Endothelial cell of umbilical vein (primary cell): ENCODE measurements at regions not wholly inside any gene's neighbourhood (a gene's known extent, or its start where the extent isn't known, plus 50 kb on each side); places are given as distances from the start of the nearest gene placed in this dataset.

Experiments used
- BruUV-seq: library from RNA; stranded (reverse); fragments of 400-500 nt; replicated peaks from 2 replicates; lab custom pipeline; 2021; lab: Mats Ljungman, UMichigan
- CTCF ChIA-PET: fragments of 300-600, 350-600 bp; sonication (Branson Sonifier 250); formaldehyde crosslinking; loops from one replicate; lab custom pipeline; 2021; ENCODE audit warnings: antibody characterized with exemption, inconsistent platforms; lab: Charles Lee
- POLR2A ChIA-PET: fragments of 300-600, 350-600 bp; sonication (Branson Sonifier 250); formaldehyde crosslinking; loops from one replicate; lab custom pipeline; 2021; ENCODE audit warnings: antibody characterized with exemption, inconsistent platforms; lab: Charles Lee
- DNase-seq: peaks from one replicate; pipeline ENCODE4 v3.0.0-alpha.2; 2011; ENCODE audit warnings: low read depth, low spot score
- FAIRE-seq: peaks from 2 replicates; lab custom pipeline; 2011; peaks lifted over from hg19 to GRCh38; lab: Jason Lieb, UNC
- H2AFZ ChIP-seq: 2 replicates; pipeline ENCODE4 v1.6.0; 2012; ENCODE audit warnings: low read depth, low read length, control low read depth, inconsistent platforms
- H3K27ac ChIP-seq: 2 replicates; pipeline ENCODE4 v1.5.1; 2011; ENCODE audit warnings: low read depth, mild to moderate bottlenecking, control low read depth, low read length, moderate library complexity; ENCODE audit not compliant: insufficient read depth
- H3K27me3 ChIP-seq, 2 experiments: 2 replicates each; pipeline versions ENCODE4 v1.6.0 to v1.6.1; 2011; ENCODE audit warnings: low read length in 2 of 2, mixed read lengths in 1 of 2; ENCODE audit not compliant: control insufficient read depth in 2 of 2, insufficient read depth in 2 of 2
- H3K36me3 ChIP-seq, 2 experiments: 2 replicates in 1 of 2; 3 replicates in 1 of 2; pipeline ENCODE4 v1.5.1; 2011; ENCODE audit warnings: low read length in 2 of 2, mild to moderate bottlenecking in 1 of 2, moderate library complexity in 1 of 2; ENCODE audit not compliant: control insufficient read depth in 2 of 2, insufficient read depth in 2 of 2; ENCODE audit errors: extremely low read depth in 1 of 2
- H3K4me1 ChIP-seq: 3 replicates; pipeline ENCODE4 v1.5.1; 2011; ENCODE audit warnings: mild to moderate bottlenecking, low read length; ENCODE audit not compliant: control insufficient read depth, insufficient read depth; ENCODE audit errors: extremely low read depth
- H3K4me2 ChIP-seq: 2 replicates; pipeline ENCODE4 v1.6.1; 2011; ENCODE audit warnings: low read length, control low read depth, mixed read lengths; ENCODE audit not compliant: insufficient read depth
- H3K4me3 ChIP-seq, 3 experiments: fragments of 200-600 bp in 1 of 3; sonication (generic), shearing (Covaris generic) in 1 of 3; replicated peaks in 1 of 3; 2 replicates each; pipeline ENCODE4 v1.5.1; 2011 to 2016; ENCODE audit warnings: control low read depth in 3 of 3, low read length in 3 of 3, mild to moderate bottlenecking in 2 of 3, inconsistent platforms in 1 of 3, low read depth in 1 of 3, moderate library complexity in 1 of 3; ENCODE audit not compliant: insufficient read depth in 1 of 3
- H3K79me2 ChIP-seq: 2 replicates; pipeline ENCODE4 v1.6.0; 2012; ENCODE audit warnings: low read length, inconsistent platforms; ENCODE audit not compliant: control insufficient read depth, insufficient read depth
- H3K9ac ChIP-seq: replicated peaks from 2 replicates; pipeline ENCODE3; 2011; ENCODE audit warnings: low read length, control low read depth; ENCODE audit not compliant: insufficient read depth; ENCODE audit errors: extremely low read depth
- H3K9me1 ChIP-seq: replicated peaks from 3 replicates; pipeline ENCODE4 v1.6.0; 2011; ENCODE audit warnings: mild to moderate bottlenecking, low read length; ENCODE audit not compliant: control insufficient read depth, insufficient read depth; ENCODE audit errors: extremely low read depth
- H3K9me3 ChIP-seq: replicated peaks from 2 replicates; pipeline ENCODE4 v1.5.1; 2012; ENCODE audit warnings: low read length, inconsistent platforms; ENCODE audit not compliant: control insufficient read depth, insufficient read depth
- H4K20me1 ChIP-seq: replicated peaks from 2 replicates; pipeline ENCODE3; 2011; ENCODE audit warnings: mild to moderate bottlenecking, low read length; ENCODE audit not compliant: control insufficient read depth, insufficient read depth; ENCODE audit errors: extremely low read depth
- EZH2 ChIP-seq: IDR thresholded peaks from 2 replicates; pipeline ENCODE4 v1.6.1; 2012; ENCODE audit warnings: borderline replicate concordance, low read depth, mild to moderate bottlenecking, moderate library complexity, low read length, inconsistent platforms; ENCODE audit not compliant: severe bottlenecking
- FOS ChIP-seq: IDR thresholded peaks from 2 replicates; pipeline ENCODE4 v1.6.1; 2011; ENCODE audit warnings: mild to moderate bottlenecking, low read length, moderate library complexity, borderline replicate concordance; ENCODE audit not compliant: insufficient read depth
- GATA2 ChIP-seq: IDR thresholded peaks from 2 replicates; pipeline ENCODE4 v1.7.0; 2011; ENCODE audit warnings: low read depth, mild to moderate bottlenecking, moderate library complexity, mixed read lengths, low read length; ENCODE audit not compliant: insufficient read length, insufficient read depth
- JUN ChIP-seq: IDR thresholded peaks from 2 replicates; pipeline ENCODE4 v1.6.1; 2011; ENCODE audit warnings: borderline replicate concordance, low read depth; ENCODE audit not compliant: insufficient read length, insufficient read depth
- MYC ChIP-seq: IDR thresholded peaks from one replicate; pipeline ENCODE4 v1.6.1; 2011; ENCODE audit warnings: mild to moderate bottlenecking, low read depth, low read length
- POLR2A ChIP-seq: IDR thresholded peaks from 2 replicates; pipeline ENCODE4 v1.6.1; 2012; ENCODE audit warnings: low read depth, mild to moderate bottlenecking, control low read depth, low read length
- POLR2AphosphoS5 ChIP-seq: IDR thresholded peaks from 2 replicates; pipeline ENCODE4 v1.6.1; 2012; ENCODE audit warnings: low read depth, mild to moderate bottlenecking, control low read depth, low read length, moderate library complexity; ENCODE audit not compliant: insufficient read depth
- dilution Hi-C: fragments of 300-500 bp; cut with MboI; formaldehyde crosslinking; loops from one replicate; pipeline ENCODE4 v1.15.0; 2019; ENCODE audit warnings: low sequenced_read_pairs; ENCODE audit not compliant: extremely low pct_ligation_motif_present
- intact Hi-C: fragments of 100-400 bp; cut with micrococcal nuclease; formaldehyde crosslinking; loops from one replicate; pipeline ENCODE4 v1.10.0; 2022
- TF ChIP-seq, protein P1 (sequence below): IDR thresholded peaks from 2 replicates; pipeline ENCODE4 v1.6.1; 2011; ENCODE audit not compliant: insufficient read depth, insufficient read length
- TF ChIP-seq, protein P2 (sequence below), 2 donors: IDR thresholded peaks; 1 replicate in 1 of 2; 2 replicates in 1 of 2; pipeline ENCODE4 v1.5.1; 2011; ENCODE audit warnings: low read length in 2 of 2, mild to moderate bottlenecking in 2 of 2, moderate library complexity in 2 of 2, control low read depth in 1 of 2, inconsistent platforms in 1 of 2, low read depth in 1 of 2; ENCODE audit not compliant: insufficient read depth in 1 of 2; ENCODE audit errors: extremely low read depth in 1 of 2

DNA sequence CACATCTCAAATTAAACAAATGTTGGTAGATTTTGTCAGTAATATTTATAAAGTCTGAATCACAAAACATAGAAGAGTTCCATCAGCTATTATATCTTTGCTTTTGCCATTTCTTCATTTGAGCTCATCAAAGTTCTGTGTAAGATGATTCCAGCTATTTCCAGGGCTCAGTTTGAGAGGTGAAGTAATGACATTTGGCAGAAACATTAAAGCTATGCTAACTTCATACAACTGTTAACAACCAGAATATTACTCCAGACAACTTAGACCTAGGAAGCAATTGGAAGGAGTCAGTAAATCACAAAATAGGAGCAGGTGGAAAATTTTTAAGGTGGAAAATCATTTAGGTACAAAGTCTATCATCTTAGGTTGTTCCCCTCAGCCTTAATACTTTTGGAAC is 76.2 kb upstream of the CSNK1A1L start:
- H3K9me3 ChIP-seq: no peaks in the 10 kb centered on the region
- FAIRE-seq (no peak), DNase-seq (no peak)
- TF ChIP-seq POLR2A (no peak), MYC (no peak), FOS (no peak), JUN (no peak), GATA2 (no peak), EZH2 (no peak), POLR2AphosphoS5 (no peak)
- TF ChIP-seq, protein P1, sequence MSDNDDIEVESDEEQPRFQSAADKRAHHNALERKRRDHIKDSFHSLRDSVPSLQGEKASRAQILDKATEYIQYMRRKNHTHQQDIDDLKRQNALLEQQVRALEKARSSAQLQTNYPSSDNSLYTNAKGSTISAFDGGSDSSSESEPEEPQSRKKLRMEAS: no peak
- TF ChIP-seq, protein P2, sequence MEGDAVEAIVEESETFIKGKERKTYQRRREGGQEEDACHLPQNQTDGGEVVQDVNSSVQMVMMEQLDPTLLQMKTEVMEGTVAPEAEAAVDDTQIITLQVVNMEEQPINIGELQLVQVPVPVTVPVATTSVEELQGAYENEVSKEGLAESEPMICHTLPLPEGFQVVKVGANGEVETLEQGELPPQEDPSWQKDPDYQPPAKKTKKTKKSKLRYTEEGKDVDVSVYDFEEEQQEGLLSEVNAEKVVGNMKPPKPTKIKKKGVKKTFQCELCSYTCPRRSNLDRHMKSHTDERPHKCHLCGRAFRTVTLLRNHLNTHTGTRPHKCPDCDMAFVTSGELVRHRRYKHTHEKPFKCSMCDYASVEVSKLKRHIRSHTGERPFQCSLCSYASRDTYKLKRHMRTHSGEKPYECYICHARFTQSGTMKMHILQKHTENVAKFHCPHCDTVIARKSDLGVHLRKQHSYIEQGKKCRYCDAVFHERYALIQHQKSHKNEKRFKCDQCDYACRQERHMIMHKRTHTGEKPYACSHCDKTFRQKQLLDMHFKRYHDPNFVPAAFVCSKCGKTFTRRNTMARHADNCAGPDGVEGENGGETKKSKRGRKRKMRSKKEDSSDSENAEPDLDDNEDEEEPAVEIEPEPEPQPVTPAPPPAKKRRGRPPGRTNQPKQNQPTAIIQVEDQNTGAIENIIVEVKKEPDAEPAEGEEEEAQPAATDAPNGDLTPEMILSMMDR (IDR thresholded peaks at IDR 0.05; ENCODE audit: extremely low read depth in 1 of 2, insufficient read depth in 1 of 2, low read depth in 1 of 2, low read length in 2 of 2): no peak
- no peaks in the 10 kb centered on the region for H3K9me1 ChIP-seq
- no TSS peak for BruUV-seq
- no peak overlapping the region for H3K9ac ChIP-seq
- H4K20me1 ChIP-seq: no peaks in the 10 kb centered on the region
- dilution Hi-C loops (no loop called here), intact Hi-C loops (no loop called here)
- ChIA-PET POLR2A (no interaction called here), CTCF (interaction anchor here (0.9 kb wide), 1 partner anchor 13 kb away, joined by 3 read pairs; no protein-coding TSS in a partner anchor)
- H3K79me2 ChIP-seq: no peaks in the 10 kb centered on the region
- no peak overlapping the region for H3K4me3 ChIP-seq
- no peaks in the 10 kb centered on the region for H3K27me3 ChIP-seq
- H3K36me3 ChIP-seq: no peaks in the 10 kb centered on the region
- H3K27ac ChIP-seq: no peak overlapping the region
- no peak overlapping the region for H2AFZ ChIP-seq
- H3K4me2 ChIP-seq: no peak overlapping the region
- H3K4me1 ChIP-seq: no peaks in the 10 kb centered on the region
